ENCODE measurements at regions not wholly inside any gene's neighbourhood (a gene's known extent, or its start where the extent isn't known, plus 50 kb on each side); places are given as distances from the start of the nearest gene placed in this dataset.

GRCh38 chr10:133000648-133001047 lies 58.3 kb upstream of the CFAP46 start:
- ATAC-seq: no peak
- Mint-ChIP-seq H3K4me3 (no peak overlapping the region), H3K9me3 (peaks cover 6% of the 10 kb centered on the region; the same call in 1 of the 2 replicates), H3K27ac (no peak overlapping the region), H3K4me1 (peaks cover 5% of the 10 kb centered on the region), H3K27me3 (ENCODE audit: low read depth) (no peaks in the 10 kb centered on the region), H3K36me3 (no peaks in the 10 kb centered on the region)
- no peak for DNase-seq (ENCODE audit: low spot score)
- CTCF ChIA-PET: no interaction called here
- no peak for TF ChIP-seq HMGXB4 (CRISPR knock-in tag; IDR thresholded peaks at IDR 0.05)
- no peak for TF ChIP-seq PRRX2 (CRISPR knock-in tag; IDR thresholded peaks at IDR 0.05)
- no peak for TF ChIP-seq ZBTB21 (CRISPR knock-in tag; IDR thresholded peaks at IDR 0.05; ENCODE audit: borderline replicate concordance)
- no peak for TF ChIP-seq ZNF138 (CRISPR knock-in tag; conservative IDR thresholded peaks at IDR 0.05)
- no peak for TF ChIP-seq ZNF423 (CRISPR knock-in tag; IDR thresholded peaks at IDR 0.05)
- TF ChIP-seq, protein P1, sequence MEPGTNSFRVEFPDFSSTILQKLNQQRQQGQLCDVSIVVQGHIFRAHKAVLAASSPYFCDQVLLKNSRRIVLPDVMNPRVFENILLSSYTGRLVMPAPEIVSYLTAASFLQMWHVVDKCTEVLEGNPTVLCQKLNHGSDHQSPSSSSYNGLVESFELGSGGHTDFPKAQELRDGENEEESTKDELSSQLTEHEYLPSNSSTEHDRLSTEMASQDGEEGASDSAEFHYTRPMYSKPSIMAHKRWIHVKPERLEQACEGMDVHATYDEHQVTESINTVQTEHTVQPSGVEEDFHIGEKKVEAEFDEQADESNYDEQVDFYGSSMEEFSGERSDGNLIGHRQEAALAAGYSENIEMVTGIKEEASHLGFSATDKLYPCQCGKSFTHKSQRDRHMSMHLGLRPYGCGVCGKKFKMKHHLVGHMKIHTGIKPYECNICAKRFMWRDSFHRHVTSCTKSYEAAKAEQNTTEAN (CRISPR knock-in tag; IDR thresholded peaks at IDR 0.05): no peak
- POLR2A ChIA-PET: no interaction called here

DNA sequence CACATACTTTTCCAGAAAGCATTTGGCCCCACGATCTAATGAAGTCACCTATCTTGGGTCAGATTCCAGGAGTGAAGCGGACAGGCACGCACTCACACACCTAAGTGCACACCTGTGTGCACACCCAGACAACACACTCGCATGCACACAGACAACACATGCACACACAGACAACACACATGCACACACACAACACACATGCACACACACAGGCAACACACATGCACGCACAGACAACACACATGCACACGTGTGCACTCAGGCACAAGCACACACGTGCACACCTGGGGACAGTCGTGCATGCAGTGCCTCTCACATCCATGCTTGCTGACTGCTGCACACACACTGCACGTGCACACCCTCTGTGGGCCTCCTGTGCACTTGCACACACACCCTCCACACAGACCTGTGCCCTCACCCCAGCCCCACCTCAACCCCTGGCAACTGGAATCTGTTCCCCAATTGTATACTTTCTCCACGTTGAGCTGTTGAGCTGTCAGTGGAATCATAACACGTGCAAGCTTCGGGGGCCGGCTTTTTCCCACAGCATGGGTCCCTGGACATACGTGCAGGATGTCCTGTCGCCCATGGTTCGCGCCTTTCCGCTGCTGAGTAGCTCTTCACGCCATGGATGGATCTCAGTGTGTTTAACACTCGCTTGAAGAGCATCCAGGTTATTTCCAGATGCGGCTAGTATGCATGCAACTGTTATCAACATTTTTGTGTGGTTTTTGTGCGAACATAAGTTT lies 55.3 kb upstream of the CFAP46 start:
- Mint-ChIP-seq H3K4me1 (peaks cover 3% of the 10 kb centered on the region), H3K4me3 (no peak overlapping the region), H3K27me3 (ENCODE audit: low read depth) (no peaks in the 10 kb centered on the region), H3K36me3 (no peaks in the 10 kb centered on the region), H3K9me3 (no peaks in the 10 kb centered on the region), H3K27ac (no peak overlapping the region)
- DNase-seq (ENCODE audit: low spot score): no peak
- ChIA-PET POLR2A (no interaction called here), CTCF (interaction anchor here (1.4 kb wide), 1 partner anchor 58 kb away, joined by 3 read pairs; no protein-coding TSS in a partner anchor)
- ATAC-seq: no peak
- TF ChIP-seq ARID4B (CRISPR knock-in tag; IDR thresholded peaks at IDR 0.05; ENCODE audit: borderline replicate concordance) (no peak), FOXK1 (CRISPR knock-in tag; IDR thresholded peaks at IDR 0.05) (no peak), ZNF138 (CRISPR knock-in tag; conservative IDR thresholded peaks at IDR 0.05) (no peak), NFATC4 (CRISPR knock-in tag; IDR thresholded peaks at IDR 0.05) (no peak), ELF4 (CRISPR knock-in tag; IDR thresholded peaks at IDR 0.05; ENCODE audit: low read depth) (no peak), IRF2 (CRISPR knock-in tag; IDR thresholded peaks at IDR 0.05; ENCODE audit: borderline replicate concordance, low read depth) (no peak), AFF4 (CRISPR knock-in tag; IDR thresholded peaks at IDR 0.05; ENCODE audit: borderline replicate concordance) (no peak), GTF2I (CRISPR knock-in tag; conservative IDR thresholded peaks at IDR 0.05) (no peak), CREB1 (CRISPR knock-in tag; IDR thresholded peaks at IDR 0.05) (no peak), STAT6 (CRISPR knock-in tag; conservative IDR thresholded peaks at IDR 0.05; ENCODE audit: low read depth) (no peak), NR2C2 (CRISPR knock-in tag; IDR thresholded peaks at IDR 0.05) (no peak)
- TF ChIP-seq, protein P2, sequence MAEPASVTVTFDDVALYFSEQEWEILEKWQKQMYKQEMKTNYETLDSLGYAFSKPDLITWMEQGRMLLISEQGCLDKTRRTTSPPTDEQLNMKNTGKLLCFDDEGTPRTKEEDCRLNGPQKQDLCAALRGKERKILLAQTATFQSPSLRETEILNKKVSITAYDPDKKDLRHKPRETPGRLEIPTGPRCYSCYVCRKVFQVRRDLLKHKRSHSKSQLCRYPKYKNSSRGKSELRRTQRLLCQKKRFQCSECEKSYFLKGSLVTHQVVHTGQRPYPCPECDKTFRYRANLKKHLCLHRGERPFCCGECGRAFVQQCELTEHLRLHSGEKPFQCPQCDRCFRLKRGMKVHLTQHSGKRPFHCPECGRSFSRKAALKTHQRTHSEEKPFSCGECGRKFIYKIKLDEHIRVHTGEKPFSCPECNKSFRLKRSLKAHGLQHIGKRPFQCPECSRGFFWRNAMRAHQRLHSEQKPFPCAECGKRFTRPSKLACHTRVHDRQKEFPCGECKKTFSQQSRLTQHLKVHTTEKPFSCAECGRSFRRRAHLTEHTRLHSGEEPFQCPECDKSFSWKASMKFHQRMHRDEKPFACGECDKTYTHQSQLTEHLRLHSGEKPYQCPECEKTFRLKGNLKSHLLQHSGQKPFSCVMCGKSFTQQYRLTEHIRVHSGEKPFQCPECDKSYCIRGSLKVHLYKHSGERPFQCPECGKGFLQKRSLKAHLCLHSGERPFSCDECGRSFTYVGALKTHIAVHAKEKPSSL (CRISPR knock-in tag; conservative IDR thresholded peaks at IDR 0.05): no peak

Data from WTC11 (cell line).